ENCODE measurements at regions not wholly inside any gene's neighbourhood (a gene's known extent, or its start where the extent isn't known, plus 50 kb on each side); places are given as distances from the start of the nearest gene placed in this dataset.

DNA sequence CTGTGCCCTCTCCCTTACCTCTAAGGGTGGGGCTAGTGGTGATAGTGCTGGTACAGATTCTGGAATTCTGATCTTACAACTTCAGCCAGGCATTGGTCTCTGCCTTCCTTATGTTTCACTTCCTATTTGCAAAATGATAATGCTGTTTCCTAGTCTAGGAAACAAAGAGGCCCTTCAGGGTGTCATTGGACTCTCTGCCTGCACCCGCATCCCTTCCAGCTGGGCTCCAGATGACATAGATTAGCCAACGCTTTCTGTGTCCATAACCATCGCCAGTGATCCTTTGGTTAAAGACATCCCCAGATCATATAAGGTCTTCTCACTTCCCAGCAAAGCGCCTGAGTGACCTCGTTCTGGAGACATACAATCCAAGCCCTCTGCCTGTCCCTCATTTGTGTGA is 180.7 kb downstream of the ERCC6L2 start:
- TF ChIP-seq, protein P1, sequence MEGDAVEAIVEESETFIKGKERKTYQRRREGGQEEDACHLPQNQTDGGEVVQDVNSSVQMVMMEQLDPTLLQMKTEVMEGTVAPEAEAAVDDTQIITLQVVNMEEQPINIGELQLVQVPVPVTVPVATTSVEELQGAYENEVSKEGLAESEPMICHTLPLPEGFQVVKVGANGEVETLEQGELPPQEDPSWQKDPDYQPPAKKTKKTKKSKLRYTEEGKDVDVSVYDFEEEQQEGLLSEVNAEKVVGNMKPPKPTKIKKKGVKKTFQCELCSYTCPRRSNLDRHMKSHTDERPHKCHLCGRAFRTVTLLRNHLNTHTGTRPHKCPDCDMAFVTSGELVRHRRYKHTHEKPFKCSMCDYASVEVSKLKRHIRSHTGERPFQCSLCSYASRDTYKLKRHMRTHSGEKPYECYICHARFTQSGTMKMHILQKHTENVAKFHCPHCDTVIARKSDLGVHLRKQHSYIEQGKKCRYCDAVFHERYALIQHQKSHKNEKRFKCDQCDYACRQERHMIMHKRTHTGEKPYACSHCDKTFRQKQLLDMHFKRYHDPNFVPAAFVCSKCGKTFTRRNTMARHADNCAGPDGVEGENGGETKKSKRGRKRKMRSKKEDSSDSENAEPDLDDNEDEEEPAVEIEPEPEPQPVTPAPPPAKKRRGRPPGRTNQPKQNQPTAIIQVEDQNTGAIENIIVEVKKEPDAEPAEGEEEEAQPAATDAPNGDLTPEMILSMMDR (IDR thresholded peaks at IDR 0.05) = no peak
- no peak for TF ChIP-seq POLR2A (IDR thresholded peaks at IDR 0.05)
